ENCODE measurements at regions not wholly inside any gene's neighbourhood (a gene's known extent, or its start where the extent isn't known, plus 50 kb on each side); places are given as distances from the start of the nearest gene placed in this dataset.
"Not testable (repeated sequence)": the region's sequence is repeated elsewhere in the genome, so short reads cannot be mapped to it uniquely, and the experiment has no call there.

DNA sequence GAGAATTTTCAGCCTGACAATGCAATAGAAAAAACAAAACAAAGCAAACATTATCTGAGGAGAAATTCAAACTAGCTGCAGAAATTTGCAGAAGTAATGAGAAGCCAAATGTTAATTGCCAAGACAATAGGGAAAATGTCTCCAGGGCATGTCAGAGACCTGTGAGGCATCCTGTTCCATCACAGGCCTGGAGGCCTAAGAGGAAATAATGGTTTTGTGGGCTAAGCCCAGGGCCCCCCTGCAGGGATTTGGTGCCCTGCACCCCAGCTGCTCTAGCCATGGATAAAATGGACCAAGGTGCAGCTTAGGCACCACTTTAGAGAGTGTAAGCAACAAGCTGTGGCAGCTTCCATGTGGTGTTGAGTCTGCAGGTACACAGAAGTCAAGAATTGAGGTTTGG lies 401.2 kb upstream of the NECTIN3 start:
- DNase-seq (ENCODE audit: low read depth, low spot score): no peak

DNA sequence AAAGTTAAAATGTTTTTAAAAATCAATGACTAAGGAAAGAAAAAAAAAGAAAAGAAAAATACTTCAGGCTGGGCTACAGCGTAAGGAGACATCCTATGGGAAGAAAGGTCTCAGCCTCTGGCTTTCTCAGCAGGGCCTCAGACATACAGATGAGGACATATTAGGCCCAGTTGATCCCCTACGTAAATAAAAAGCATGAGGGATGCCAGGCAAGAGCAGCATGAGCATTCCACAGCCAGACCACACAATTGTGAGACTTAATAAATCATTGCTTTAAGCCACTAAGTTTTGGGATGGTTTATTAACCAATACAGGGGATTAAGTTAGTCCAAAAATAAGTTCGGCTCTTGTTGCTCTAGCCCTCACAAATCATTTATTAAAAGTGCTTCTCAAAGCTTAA lies 394.1 kb upstream of the NECTIN3 start:
- no peak for DNase-seq (ENCODE audit: low read depth, low spot score)

DNA sequence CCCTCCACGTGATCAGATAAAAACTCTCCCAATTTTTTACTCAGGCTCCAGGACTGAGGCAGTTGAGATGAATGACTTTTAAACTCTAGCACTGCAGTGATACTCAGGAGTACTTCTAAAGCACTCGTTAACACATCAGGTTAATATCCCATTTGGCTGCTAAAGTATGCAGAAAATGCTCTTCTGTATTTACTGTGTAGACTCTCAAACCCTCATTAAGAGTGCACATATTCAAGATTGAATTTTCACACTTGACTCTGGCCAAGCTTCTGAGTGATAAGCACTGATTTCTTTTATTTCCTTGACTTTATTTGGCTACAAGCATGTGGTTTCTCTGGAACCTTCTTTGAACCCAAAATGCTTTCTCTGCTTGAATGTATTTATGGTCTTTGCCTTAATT lies 392.3 kb upstream of the NECTIN3 start:
- DNase-seq (ENCODE audit: low read depth, low spot score): no peak

DNA sequence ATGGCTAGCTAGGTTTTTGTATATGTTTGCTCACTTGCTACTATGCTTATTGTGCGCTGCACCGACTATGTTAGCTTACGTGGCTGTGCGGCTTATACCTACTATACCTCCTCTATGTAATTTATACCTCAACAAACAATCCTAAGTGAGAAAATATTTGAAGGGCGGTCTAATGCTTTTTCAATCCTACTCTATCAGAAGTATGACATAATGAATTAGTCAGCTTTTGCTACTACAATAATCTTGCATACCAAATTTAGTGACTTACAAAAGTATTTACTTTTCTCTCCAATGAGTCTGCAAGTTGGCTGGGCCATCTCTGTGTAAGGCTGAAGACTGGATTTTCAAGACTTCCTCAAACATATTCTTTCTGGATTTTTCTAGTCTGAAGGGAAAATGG lies 391.2 kb upstream of the NECTIN3 start:
- DNase-seq (ENCODE audit: low read depth, low spot score): no peak

DNA sequence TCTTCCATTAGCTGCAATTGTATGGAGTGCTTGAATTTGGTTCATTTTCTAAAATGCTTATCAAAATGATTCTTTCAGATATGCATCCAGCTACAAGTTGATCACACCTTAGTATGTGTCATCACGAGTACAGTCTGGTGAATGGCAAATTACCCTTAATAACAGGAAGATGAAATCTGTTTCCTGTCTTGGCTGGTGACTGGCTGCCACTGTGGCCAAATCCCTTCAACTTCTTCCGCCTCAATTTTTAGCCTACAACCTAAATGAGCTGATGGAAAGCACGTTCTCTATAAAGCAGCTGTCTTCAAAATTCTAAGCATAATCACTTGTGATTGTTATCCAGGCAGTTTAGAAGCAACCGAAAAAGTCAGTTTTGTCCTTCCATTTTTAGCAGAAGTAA lies 387.1 kb upstream of the NECTIN3 start:
- no peak for DNase-seq (ENCODE audit: low read depth, low spot score)

DNA sequence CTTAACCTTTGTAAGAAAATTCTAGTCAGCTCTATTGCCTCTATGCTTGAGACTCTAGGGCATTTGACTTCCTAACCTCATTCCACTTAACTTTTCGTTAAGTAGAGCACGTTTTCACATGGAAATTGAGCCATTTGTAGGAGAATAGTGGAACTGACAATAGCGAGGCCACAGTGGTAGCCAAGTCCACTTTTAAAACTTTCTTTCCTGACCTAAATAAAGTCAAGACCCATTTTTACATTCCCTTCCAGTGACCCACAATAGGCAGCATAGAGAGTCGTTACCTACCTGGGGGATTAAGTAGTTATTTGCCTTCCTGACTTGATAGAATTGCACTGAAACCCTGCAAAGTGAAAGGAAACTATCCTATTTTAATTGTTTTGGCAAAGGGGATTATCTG lies 386.0 kb upstream of the NECTIN3 start:
- no peak for DNase-seq (ENCODE audit: low read depth, low spot score)

DNA sequence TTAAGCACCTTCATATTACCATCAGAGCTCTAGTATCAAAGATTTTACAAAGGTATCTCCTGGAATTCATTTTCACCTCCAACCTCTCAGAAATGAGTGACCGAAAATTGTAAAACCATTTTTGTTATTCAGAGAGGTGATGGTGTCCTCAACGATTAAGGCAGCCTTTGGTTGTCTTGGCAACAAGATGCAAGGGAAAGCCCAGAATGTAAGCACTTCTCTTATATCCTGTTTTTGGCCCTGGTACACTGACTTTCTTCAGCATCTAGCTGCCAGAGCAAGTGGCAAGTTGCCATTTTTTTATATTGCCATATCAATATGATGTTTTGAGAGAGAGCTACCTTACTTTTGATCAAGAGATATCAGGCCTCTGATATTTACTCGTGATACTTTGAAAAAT lies 384.9 kb upstream of the NECTIN3 start:
- DNase-seq (ENCODE audit: low read depth, low spot score): no peak

DNA sequence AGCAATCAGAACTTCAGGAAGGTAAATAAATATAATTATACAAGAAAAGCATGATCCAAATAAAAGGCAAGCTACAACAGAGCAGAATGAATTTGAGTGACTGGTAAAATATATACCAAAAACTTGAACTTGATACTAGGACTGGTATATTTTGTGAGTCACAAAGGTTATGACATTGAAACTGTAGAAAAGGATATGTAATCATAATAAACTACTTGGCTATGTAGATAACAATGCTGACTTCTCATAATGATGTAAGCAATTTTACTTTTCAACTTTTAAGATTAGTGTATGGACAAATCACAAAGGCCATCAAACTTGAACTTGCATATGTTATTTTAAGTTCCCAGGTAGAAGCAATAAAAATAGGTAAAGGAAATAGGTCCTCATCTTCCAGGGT lies 384.5 kb upstream of the NECTIN3 start:
- DNase-seq (ENCODE audit: low read depth, low spot score): no peak

DNA sequence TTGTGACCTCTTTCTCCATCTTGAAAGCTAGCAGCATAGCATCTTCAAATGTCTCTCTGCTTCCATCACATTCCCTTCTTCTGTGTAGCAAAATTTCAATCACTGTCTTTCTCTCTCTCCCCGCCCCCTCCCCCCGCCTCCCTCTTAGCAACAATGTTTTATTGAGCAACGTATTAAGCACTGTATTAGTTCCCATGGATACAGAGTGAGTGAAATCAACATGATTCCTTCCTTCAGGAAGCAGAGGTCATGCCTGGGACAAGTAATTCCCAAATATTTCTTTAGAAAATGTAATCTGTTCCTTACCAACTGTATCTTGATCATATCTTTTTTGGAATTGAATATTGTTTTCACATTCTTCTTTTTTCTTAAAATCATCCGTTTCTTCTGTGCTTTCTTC lies 373.7 kb upstream of the NECTIN3 start:
- no peak for DNase-seq (ENCODE audit: low read depth, low spot score)

DNA sequence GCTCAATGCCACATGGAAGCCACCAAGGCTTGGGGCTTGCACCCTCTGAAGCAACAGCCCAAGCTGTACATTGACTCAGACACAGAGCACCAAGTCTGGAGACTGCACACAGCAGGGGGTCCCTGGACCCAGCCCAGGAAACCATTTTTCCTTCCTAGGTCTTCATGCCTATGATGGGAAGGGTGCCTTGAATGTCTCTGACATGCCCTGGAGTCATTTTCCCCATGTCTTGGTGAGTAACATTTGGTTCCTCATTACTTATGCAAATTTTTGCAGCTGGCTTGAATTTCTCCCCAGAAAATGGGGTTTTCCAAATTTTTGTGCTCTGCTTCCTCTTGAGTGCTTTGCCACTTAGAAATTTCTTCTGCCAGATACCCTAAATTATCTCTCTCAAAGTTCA lies 367.3 kb upstream of the NECTIN3 start:
- DNase-seq (ENCODE audit: low read depth, low spot score): not testable (repeated sequence)

DNA sequence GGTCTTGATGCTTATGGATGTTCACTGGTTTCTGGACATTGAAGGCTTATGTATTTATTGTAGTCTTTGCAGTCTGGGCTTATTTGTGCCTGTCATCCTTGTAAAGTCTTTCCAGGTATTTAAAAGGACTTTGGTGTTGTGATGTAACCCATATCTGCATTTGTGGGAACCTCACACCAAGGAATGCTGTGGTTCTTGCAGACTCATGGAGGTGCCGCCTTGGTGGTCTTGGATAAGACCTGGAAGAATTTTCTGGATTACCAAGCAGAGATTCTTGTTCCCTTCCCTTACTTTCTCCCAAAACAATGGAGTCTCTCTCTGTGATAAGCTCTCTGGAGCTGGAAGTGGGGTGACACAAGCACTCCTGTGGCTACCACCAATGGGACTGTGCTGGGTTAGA lies 363.5 kb upstream of the NECTIN3 start:
- no peak for DNase-seq (ENCODE audit: low read depth, low spot score)

DNA sequence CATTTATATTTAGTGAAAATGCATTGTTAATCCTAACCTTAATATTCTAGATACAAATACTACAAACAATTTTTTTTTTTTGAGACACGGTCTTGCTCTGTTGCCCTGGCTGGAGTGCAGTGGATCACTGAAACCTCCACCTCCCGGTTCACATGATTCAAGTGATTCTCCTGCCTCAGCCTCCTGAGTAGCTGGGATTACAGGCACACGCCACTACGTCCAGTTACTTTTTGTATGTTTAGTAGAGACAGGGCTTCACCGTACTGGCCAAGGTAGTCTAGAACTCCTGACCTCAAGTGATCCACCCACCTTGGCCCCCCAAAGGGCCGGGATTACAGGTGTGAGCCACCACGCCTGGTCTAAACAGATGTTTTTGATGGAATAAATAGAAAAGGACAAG lies 361.5 kb upstream of the NECTIN3 start:
- no peak for DNase-seq (ENCODE audit: low read depth, low spot score)

DNA sequence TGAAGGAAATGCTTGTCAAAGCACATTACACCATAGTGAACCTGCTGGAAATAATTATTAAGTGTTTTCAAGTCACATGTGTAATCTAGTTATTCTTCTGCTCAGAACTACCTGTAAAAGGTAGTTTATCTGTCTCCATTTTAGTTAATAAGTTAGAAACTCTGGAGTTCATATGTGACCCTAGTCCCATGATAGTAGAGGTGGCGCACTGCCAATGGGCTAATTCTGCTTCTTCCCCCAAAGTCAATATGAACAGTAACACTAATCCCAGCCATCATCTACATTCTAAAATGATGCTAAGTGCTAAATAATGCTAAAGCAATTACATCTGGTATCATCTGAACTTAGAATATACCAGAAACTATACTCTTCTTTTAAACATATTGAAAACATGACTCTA lies 361.0 kb upstream of the NECTIN3 start:
- DNase-seq (ENCODE audit: low read depth, low spot score): no peak

DNA sequence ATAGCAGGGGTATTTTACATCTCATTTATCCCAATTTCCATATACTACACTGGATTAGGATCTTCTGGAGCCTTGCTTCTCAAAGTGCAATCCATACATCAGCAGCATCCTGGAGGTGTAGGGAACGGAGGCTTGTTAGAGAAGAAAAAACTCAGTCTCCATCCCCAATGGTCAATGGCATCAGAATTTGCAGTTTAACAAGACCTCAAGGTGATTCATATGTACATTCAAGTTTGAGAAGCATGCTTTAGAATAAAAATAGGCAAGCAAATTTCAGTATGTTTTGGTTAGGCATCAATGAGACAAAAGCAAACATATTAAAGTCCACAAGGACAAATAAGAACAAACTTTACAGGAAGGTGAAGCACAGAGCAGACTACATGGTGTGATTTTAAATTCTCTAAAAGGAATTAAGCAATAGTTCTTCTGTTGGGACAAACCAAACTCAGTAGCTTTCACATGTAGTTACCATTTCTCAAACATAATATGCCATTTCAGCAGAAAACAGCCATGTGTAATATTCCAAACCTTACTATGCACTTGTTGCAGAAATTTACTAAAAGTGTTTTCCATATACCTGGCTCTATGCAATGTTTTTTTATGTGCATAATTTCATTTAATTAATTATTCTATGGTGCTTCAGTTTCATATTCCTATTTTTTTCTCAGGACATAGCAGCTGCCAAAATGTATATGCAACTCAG lies 360.3 kb upstream of the NECTIN3 start:
- no peak for DNase-seq (ENCODE audit: low read depth, low spot score)

DNA sequence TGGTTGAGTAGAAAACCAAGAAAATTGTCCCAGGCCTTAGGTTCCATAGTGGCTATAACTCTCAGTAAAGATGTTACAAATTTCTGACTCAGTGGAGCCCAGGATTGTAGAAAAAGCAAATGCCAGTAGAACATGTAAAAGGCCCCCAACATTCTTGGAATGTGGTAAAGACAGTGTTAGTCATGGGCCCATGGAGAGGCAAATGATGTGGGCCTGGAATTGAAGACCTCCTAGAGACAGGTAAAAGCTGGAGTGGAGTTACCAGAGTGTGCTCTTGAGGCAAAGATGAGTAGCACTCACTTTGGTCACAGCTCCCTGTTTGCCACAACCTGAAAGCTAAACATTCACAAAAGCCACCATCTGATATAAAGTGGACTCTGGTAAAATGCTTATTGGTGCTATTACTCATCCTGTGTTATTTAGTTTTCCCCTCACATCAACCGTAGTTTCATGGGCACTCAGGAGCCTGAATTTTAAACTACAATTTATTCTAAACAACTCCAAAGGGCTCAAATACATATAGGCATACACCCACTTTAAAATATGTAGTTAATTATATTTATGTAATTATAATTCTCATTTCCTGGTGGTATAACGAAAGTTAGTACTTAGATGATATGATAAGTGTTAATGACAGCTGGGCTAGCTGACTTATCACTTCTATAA lies 359.6 kb upstream of the NECTIN3 start:
- no peak for DNase-seq (ENCODE audit: low read depth, low spot score)

DNA sequence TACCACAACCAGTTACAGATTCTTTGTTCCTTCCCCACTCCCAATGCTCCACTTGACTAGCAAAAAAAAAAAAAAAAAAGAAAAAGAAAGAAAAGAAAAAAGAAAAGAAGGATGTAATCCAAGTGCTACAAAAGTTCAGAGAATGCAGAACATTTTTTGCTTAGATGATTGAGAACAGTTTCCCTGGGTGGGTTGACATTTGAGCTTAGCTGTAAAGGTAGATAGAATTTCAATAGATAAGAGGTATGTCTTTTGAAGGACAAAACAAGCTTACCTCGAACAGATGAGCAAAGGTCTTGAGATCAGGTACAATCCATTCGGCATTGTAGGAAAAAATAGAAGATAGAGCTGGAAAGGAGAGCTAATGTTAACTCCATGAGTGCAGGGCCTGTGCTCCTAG lies 344.6 kb upstream of the NECTIN3 start:
- no peak for DNase-seq (ENCODE audit: low read depth, low spot score)

DNA sequence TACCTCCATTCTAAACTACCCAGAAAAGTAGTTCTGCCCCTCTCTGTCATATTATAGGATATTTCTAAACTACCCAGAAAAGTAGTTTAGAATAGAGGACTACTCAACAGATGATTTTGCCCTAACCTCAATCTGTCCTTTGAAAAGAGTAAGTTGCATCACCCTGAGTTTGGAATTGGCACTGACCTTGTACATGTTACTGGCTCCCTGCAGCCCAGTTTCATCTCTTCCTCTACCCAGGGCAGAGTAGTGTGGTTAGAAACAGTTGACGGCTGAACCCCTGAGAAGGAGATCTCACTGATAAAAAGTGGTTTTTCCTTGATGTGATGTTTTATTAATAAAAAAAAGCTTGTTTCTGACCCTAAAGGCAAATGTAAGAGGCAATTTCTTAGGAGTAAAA lies 340.5 kb upstream of the NECTIN3 start:
- no peak for DNase-seq (ENCODE audit: low read depth, low spot score)

DNA sequence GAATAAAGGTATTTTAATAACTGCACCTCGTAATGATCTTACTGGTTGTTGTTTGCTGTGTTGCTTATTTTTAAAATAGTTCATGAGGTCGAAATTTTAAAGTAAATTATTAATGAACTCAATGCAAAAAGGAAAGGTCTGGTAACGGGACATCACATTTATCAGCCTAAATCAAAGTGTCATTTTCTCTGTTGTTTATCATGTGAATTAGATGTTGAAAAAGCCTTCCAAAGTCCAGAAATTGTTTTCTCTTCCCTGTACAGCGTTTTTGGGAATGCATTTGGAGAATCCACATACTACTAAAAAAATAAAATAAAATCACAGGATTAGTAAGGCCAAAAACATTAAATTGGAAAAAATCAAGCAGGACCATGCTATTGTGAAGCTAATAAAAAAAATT lies 339.2 kb upstream of the NECTIN3 start:
- DNase-seq (ENCODE audit: low read depth, low spot score): no peak

DNA sequence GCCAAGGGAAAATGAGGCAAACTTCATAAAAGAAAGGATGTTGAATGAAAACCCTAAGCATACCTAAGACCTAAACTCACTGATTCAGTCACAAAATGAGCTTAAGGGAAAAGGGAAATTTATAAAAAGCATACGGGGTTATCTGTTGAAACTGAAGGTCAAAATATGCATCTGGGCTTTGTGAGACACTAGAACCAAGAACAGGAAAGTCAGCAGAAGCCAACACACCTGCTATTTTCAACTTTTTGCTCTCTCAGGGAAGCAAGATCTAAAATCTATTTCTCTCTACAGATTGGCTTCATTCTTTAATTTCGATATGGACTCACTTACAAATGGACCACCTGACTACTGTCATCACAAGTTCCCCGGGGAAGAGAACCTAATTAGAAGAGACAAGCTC lies 338.6 kb upstream of the NECTIN3 start:
- DNase-seq (ENCODE audit: low read depth, low spot score): no peak

DNA sequence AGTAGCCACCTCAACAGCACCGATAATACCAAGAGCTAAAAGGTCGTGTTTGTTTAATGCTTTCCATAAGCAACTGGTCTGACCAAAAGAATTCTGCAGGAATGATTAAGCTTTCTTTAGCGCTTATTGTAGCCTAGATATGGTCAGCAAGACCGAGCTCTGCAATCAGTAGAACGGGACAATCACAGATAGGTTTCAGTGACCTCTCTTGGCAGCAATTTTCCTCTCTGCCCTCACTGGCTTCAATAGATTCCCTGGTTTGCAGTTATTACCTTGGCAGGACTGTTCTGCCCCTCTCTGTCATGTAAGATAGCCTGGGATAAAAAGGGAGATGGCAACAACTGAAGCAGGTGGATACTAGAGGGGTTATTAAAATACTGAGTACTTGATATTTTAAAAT lies 337.1 kb upstream of the NECTIN3 start:
- no peak for DNase-seq (ENCODE audit: low read depth, low spot score)

DNA sequence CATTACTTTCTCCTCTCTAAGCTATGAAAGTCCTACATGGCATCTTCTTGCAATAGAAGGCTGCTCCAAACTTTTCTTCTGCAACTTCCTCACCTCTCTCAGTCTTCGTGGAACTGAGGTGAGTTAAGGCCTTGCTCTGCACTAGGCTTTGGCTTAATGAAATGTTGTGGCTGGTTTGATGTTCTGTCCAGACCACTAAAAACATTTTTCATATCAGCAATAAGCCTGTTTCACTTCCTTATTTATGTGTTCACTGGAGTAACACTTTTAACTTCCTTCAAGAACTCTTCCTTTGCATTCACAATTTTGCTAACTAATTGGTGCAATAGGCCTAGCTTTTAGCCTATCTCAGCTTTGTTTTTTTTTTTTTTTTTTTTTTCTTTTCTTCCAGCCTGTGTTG lies 335.3 kb upstream of the NECTIN3 start:
- DNase-seq (ENCODE audit: low read depth, low spot score): no peak

DNA sequence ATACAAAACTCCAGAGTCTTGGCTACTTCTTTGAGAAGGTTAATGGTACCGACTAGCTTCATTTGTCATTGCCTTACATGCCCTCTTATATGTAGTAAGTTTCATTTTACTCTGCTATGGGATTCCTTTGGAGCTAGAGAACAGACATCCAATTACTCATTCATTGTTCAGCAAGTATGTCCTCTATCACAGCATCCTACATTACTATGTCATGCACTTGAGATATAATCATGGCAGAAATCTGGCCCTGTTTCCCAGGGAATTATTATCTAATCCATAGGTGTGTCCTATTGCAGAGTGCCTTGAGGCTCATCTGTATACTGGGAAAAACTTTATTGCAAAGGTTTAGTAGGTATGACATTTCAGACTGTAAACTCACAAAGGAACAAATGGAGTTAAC lies 333.1 kb upstream of the NECTIN3 start:
- DNase-seq (ENCODE audit: low read depth, low spot score): no peak

DNA sequence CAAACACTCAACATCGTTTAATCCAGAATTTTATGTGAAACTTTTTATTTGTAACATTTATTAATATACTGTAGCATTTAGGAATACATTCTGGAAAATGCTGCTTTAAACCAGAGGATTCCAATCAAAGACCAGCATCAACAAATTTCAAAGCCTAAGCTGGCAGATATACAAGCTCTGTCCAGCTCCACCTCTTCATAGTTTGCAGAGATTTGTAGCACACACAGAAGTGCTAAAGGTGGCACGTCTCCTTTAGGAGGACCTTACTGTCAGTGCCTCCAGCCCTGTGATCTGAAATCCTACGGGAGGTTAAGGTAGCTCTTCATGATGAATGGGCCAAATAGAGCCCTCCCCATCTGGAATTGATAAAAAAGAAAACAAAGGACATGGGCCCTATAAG lies 329.7 kb upstream of the NECTIN3 start:
- DNase-seq (ENCODE audit: low read depth, low spot score): no peak

DNA sequence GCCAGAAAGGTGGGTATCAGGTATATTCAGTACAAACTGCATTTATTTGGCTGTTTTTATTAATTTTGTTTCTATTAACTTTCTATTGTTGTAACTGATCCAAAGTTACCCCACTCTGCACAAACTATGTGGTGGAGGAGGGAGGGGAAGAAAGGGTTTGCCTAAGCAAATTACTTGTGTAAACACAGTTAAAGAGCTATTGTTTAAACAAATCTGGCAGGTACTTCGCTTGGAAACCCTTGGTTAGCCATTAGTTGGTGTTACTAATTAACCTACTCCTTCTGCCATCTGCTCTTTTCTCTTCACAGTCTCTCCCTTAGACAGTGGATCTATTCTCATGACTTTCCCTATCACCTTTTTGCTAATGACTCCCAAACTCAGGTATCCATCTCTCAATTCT lies 328.4 kb upstream of the NECTIN3 start:
- no peak for DNase-seq (ENCODE audit: low read depth, low spot score)

Data from activated CD4-positive, CD25-positive, alpha-beta regulatory T cell treated with anti-CD3 and anti-CD28 coated beads, Interleukin-2, amount 50 U/mL, for 16 hours (primary cell).